HG02970 (cell line): ENCODE measurements at regions not wholly inside any gene's neighbourhood (a gene's known extent, or its start where the extent isn't known, plus 50 kb on each side); places are given as distances from the start of the nearest gene placed in this dataset.

ENCODE experiments used
- ATAC-seq: cut with Tn5 transposase; IDR thresholded peaks from one replicate; pipeline ENCODE4 v1.9.1; 2021; ENCODE audit warnings: mild to moderate bottlenecking, moderate library complexity, moderate number of reproducible peaks; ENCODE audit not compliant: unreplicated experiment, low FRiP score

DNA sequence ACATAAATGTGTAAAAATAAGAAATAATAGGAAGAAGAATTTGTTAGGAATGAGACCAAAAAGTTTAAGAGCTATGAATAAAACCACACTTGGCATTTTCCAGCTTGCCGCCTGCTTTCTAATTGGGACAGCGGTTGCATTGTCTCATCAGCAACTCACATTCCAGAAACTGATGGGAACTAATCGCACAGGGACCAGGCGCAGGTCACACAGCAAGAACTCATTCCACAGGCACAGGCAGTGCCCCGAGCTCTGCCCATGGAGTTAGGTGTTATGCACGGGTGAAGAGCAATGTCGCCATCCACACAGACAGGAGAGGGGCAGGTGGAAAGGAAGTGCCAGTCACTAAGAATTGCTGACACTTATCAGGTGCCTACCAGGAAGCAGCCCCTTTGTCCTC, 279.9 kb downstream of the NSG2 start:
- no peak for ATAC-seq

DNA sequence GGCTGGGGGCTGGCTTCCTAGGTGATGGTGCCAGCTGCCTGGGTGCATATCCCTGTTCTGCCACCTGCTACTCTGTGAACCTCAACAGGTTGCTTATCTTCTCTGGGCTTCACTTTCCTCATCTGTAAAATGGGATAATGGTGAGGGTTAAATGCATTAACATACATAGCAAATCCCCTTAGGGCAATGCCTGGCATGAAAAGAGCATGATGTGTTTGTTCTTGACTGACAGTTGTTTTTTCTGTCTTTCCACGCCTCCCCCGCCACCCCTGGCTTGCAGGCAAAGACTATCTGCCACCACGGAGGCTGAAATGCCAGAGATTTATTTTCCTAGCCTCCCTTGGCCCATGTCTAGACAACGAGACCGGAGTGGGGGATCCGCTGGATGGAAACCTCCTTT, 280.5 kb downstream of the NSG2 start:
- ATAC-seq, result no peak

DNA sequence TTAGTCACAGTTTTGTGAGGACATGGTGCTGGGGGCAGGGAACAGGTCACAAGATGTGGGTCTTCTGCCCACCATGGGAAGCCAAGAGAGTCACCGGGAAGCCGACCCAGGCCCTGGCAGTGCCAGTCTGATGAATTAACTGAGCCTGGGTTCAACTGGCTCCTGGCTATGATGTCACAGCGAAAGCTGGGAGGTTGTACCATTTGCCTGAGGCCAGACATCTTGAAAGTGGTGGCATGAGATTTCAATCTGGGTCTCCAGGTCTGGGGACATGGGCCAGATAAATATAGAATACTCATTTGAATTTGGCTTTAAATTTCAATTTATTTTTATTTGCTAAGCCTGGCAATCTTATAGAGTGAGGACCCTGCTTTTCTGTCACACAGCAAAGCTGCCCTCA, 280.9 kb downstream of the NSG2 start:
- ATAC-seq, result no peak

DNA sequence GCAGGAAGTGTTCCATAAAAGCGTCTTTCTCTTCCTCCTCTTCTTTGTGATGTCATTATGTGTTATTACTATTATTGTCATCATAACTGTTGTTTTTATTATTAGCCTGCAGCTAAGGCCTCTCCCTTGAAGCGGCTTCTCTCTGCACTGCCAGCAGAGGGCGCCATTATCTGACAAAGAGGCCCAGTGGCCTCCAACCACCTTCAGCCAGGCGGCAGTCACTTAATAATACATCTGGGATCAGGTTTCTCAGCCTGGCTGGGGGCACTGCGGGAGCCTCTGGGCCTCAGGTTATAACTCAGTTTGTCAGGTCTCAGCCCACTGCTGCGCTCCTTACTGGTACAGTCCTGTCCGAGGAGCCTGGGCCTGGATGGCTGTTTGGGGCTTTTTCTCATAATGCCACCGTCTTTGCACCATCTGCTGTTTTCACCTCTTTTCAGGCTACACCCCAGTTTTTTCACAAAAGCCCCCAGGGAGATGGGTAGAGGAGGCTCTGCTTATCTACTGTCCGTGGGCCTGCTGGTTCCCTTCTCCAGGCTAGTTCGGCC, 281.9 kb downstream of the NSG2 start:
- ATAC-seq, result peak; percentile 67

DNA sequence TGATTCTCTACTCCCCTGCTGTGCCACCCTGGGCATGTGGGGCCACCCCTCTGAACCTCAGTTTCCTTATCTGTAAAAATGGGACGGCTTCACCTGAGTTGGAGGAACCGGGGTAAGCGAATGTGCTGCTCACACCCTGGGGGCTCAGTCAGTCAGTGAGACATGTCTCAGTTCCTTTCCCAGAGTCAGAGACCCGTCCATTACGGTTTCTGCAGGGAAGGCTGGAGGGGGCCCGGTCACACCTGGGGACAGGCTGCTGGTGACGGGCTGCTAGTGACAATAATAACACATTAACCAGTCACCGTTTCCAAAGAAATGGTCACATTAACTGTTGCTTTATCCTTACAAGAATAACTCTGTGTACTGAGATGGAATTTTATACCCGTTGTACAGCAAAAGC, 282.4 kb downstream of the NSG2 start:
- ATAC-seq, result no peak

DNA sequence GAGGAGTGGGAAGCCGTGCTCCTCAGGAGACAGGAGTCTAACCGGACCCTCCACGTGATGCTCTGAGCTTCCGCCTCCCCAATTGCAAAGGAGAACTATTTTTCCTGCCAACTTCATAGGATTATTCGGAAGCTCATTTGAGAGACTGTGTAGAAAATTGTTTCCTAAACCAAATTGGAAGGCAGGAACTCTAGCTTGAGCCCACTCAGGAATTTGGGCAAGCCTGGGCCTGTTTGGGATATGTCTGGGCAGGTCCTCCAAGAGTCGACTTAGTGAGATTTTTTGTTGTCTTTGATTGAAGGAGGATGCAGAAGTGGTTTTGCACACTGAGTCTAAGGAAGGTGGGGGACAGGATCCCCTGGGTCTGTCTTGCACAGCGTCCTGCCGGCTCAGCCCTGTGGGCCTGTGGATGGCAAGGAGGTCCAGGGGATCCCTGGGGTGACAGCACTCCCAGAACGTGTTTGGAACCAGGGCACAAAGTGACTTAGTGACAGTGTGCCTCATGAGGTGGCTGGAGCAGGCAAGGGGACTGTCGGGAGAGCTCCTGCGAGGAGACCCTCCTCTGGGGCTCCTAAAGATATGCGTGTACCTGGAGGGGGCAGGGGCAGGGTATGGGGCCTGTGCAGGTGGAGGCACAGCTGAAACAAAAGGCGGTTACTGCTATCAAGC, 283.3 kb downstream of the NSG2 start:
- no peak for ATAC-seq

DNA sequence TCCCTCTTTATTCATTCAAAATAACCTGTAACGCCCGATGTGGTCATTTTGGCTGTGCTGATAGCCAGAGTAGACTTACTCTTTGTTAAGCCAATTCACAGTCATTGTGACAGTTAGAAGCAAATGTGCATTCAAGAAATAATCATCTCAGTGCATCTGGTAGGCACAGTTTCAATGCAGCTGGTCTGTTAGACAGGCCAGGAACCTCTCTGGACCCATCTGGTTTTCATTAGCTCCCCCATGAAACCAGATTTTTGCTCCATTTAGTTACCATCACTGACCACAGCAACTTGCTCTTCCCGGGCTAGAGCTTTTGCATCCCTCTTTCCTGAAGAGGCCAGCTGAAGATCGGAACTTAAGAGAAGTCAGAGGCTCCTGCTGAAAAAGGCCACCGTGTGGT, 284.2 kb downstream of the NSG2 start:
- ATAC-seq, result no peak

DNA sequence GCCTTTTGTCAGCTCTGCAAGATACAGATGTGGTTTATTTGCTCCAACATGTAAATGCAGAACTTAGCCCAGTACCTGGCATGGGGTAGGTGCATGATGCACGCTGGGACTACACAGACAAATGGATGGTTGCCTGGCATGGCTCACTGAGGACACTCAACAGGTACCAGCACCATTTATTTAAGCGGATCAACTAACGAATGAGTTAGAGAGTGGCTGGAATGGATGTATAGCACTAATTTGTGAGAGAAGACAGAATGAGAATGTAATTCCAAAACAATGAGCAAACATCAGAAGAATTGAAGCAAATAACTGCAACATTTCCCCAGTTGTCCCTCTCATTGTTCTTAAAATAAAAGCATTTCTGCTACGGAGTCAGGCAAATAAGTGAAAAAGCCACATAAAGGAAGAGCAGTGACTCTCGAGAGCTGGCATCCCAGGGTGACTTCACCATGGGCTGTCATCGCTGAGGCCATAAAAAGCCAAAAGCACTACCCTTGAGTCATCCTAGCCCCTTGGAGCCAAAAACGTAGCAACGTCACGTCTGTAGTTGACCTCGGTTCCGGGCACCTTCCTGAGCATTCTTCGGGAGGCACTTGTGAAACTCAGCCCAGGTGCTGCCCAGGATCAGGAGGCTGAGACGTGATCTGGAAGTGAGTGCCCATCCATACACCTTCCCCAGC, 290.3 kb downstream of the NSG2 start:
- ATAC-seq, result no peak

DNA sequence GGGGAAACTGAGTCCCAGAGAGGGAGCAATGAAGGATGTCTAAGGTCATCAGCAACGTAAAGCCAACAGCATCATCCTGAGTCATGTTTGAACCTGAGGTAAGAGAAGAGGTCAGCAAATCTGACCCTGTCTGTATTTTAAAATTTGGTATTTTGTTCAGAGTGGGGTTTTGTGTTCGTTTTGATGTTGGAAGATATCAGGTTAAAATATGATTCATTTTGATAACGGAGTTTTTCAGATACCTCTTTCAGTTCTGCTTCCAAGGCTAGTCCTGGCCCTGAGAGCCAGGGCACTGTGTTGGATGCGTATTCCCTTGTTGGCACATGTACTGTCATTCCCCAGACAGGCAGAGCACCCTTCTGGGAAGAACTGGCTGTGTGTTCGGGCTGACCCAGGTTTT, 291.0 kb downstream of the NSG2 start:
- no peak for ATAC-seq

DNA sequence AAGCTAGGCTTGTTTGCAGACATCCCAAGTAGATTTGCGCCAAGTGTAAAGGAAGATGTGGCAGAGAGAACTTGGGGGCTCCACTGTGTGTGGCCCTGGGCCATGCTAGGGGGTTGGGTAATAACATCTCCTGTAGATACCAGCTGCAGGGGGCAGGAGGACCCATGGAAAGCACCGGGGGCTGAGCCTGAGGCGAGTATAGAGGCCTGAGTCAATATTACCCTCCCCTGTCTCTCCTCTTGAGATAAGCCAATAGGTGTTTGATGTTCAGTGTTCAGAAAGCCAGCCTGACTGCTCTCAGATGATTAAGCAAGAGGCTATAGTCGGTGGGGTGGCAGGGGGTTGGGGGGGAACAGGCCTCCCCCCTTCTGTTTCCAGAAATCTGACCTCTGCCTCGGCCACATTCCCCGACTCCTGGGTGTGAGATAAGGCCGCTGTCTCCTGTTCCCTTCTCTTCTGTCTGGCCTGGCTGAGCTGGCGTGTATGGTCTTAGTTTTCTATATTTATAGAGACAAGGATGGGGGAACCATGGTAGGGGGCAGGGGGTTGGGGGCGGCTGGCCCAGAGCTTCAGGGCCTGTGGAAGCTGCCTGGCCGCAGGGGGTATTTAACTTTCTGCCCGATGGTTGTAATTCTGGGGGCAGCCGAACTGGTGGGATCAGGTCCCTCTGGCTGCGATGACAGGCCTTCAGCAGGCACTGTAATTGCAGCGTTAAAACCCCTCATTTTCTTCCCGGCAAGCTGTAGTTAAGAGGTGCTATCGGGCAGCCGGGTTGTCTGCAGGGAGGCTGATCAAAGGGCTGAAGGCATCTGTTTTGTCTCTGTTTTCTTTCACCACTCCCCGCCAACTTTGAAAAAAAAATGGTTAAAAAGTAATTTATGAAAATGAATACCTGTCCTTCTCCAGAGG, 292.0 kb downstream of the NSG2 start:
- no peak for ATAC-seq

DNA sequence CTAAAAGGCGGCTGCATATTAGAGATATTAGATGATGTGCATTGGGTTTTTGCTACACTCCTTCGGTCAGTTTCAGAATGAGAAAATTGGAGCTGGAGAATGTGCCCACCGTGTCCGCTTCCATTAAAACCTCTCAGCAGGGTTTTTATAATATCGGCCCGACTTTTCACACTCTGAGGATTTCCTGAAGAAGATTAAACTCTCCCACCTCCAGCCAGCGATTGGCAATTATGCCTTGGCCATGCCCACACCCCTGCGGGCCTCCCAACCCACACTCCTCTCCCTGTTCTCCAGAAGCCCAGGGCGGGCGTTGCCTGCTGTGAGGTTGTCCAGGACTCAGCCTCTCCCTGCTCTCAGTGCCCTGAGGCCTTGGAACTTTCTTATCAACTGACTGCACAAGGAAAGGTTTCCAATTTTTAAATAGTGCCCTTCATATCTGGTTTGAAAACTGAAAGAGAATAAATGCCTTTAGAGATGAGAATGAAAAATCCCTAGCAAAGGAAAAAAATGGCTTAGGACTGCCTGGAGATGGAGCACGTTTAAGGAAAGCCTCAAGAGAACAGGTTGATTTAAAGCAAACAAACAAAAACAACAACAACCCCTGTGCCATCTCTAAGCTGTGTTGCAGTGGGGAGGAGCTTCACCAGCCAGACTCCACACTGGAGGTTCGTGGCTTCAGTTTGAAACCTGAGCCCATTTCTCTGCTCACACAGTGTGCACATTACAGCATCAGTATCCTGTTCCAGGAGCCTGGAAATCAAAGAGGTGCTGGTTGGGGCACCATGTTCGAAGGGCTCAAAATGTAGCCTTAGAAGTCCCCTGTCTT, 292.9 kb downstream of the NSG2 start:
- no peak for ATAC-seq

DNA sequence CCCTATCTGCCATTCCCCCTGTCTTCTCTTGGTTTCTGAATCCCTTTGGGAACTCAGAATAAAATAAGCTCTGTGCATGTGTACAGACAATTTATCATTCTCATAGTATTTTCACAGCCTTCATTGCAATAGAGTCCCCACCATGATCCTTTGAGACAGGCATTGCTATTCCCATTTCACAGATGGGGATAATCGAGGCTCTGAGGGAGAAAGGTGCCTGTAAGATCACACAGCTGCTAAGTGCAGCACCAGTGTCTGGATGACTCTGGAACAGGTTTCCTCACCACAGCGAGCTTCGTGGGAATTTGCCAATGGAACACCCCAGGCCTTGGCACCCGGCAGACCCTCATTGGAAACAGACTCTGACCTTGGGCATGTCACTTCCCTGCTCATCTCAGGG, 293.6 kb downstream of the NSG2 start:
- ATAC-seq, result no peak

DNA sequence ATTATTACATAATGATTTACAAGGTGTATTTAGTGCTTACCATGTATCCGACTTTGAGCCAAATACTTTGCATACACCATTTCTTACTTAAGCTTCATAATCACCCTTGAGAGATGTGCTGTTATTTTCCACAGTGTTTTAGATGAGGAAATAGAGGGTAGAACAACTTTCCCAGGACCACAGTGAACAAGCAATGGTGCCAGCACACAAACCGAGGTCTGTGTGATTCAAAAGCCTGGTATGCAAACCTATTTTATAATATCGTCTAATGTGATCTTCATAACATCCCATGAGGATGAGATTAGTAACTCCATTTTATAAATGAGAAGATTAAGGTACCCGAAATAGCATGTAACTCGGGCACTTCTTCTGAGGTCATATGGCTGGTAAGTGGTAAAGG, 294.7 kb downstream of the NSG2 start:
- ATAC-seq, result no peak

DNA sequence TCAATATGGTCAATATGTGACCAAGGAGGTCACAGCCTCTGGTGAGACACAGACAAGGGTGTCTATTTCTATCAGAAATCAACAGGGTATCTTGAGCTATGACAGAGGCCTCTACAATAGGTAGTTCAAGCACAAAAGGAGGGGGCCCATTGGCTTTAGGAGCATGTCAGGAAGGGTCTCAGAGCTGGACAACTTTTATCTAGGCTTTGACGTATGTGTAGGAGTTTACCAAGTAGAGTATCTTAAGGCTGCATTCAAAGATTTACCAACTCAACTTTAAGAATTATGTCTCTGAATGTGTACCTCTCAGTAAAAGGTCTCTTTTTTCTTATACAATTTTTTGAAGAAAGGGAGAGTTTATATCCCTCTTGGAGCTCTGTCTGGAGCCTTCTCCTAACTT, 297.2 kb downstream of the NSG2 start:
- no peak for ATAC-seq

DNA sequence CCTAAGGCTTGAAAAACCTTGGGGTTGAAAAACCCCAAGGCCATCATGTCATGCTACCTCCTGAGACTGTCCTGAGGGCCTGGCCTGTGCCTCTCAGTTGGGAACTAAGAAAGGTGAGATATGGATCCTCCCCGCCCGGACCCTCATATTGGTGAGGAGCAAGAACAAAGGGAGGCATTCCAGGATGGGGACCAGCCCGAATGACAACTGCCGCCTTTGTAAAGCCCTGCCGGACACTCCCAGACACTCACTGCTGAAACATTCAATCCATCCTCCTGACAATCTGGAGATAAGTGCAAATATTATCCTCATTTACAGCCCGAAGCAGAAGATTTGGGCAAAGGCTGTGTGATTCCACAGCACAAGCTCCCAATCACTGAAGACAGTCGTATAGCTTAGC, 298.3 kb downstream of the NSG2 start:
- ATAC-seq, result no peak

DNA sequence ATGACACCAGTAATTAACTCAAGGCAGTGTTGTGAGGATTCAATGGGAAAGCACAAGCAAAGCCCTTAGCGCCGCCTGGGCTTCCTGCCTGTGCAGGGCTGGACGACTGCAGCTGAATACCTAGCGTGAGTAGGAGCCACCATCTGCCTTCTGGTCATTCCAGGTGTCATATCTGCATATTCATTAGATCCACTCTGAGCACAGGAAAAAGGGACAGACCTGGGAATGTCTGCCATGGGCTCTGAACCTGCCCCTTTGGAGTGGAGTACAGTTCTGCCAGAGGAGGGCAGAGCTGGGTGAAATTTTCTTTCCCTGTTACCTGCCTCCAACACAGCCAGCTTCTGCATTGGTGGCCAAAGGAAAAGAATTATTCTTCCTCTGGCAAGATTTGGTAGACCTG, 298.8 kb downstream of the NSG2 start:
- no peak for ATAC-seq

DNA sequence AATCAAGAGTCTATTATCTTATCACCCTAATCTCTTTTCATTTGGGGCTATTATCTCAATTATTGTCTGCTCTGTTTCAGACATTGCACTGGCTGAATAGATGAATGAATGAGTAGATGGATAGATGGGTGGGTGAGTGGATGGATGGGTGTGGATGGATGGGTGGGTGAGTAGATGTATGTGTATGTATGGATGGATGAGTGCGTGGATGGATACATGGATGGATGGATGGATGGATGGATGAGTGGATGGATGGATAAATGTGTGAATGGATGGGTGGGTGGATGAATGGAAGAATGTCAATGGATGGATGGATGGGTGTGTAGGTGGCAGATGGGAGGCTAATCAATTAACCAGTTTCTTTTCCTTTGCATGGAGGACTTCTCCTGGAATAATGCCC, 301.7 kb downstream of the NSG2 start:
- ATAC-seq, result no peak

DNA sequence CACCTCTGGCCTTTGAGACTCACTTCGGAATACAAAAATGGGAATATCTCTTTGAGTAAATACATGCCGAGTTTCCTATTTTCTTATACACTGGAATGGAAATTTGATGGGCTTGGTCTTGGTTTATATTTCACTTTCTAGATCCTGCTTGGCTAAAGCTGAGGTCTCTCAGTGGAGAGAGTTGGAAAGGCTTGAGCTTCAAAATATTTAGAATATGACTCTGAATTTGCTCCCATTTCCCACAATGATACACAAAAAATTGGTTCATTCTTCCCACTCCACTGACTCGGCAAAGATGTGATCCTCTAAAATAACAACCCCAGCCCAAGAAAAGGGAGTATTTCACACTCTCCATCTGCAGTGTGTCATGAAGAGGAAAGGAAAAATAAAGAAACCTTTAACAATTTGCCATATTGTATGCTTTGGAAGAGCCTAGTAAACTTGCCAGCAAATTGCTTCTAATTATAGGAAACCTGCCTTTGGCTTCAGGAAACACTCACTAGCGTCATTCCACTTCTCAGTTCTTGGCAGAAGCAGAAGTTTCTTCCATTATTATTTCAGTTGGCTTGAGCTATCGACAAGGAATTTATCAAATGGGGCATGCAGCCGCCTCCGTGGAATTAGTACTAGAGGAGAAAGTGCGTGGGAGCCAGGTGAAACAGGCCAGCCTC, 302.9 kb downstream of the NSG2 start:
- ATAC-seq, result no peak

DNA sequence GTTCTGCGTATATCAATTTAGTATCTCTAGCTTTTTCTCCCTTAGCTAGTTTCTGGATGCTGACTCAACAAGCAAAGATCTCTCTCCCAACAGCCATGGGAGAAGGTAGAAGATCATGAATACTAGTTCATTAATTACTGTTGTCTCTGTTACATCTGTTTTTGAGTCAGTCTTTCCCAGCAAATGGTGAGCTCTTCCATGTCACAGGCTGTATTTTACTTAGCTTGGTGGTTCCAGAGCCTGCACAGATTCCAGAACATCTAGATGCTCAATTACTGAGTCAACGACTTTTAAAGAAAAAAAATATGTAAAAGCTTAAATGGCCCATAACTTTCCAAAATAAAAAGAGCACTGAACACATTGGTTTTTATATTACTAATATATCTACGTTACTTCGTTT, 307.2 kb downstream of the NSG2 start:
- no peak for ATAC-seq

DNA sequence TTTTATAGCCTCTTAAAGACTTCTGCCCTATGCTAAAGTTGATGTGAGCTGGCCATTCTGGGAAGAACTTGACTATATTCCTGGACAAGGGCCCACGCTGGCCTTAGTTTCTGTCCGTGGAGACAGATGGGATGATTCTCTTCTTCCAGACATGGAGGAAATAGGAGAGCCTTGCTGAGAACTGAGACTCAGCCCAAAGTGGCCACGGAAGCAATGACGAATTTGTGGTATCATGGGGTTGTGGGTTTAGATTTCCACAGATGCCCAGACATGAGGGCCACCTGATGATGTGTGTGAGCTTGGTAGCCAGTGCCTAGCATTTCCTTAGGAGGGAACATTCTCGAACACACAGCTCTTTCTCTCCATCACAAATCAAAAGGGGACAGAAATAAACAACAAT, 309.1 kb downstream of the NSG2 start:
- ATAC-seq, result no peak
